Left ventricle myocardium inferior (tissue), 1 donor: ENCODE measurements at regions not wholly inside any gene's neighbourhood (a gene's known extent, or its start where the extent isn't known, plus 50 kb on each side); places are given as distances from the start of the nearest gene placed in this dataset.

Experiments used
- DNase-seq: peaks from one replicate; pipeline ENCODE4 v3.0.0-alpha.2; 2020
- H3K27ac ChIP-seq: fragments of 200-600 bp; replicated peaks from 2 replicates; pipeline ENCODE4 v1.8.0; 2021
- H3K27me3 ChIP-seq: fragments of 200-600 bp; 2 replicates; pipeline ENCODE4 v1.8.0; 2021; ENCODE audit warnings: low read depth
- H3K36me3 ChIP-seq: fragments of 200-600 bp; 2 replicates; pipeline ENCODE4 v1.8.0; 2021
- H3K4me1 ChIP-seq: fragments of 200-600 bp; 2 replicates; pipeline ENCODE4 v1.8.0; 2021
- H3K4me3 ChIP-seq: fragments of 200-600 bp; 2 replicates; pipeline ENCODE4 v1.8.0; 2021; ENCODE audit warnings: mild to moderate bottlenecking, moderate library complexity
- H3K9me3 ChIP-seq: fragments of 200-600 bp; replicated peaks from 2 replicates; pipeline ENCODE4 v1.8.0; 2021
- CTCF ChIP-seq: fragments of 200-600 bp; IDR thresholded peaks from 2 replicates; pipeline ENCODE4 v1.8.0; 2021; ENCODE audit warnings: antibody characterized with exemption, mild to moderate bottlenecking, borderline replicate concordance
- intact Hi-C: fragments of 100-400 bp; cut with micrococcal nuclease; formaldehyde crosslinking; loops from one replicate; pipeline ENCODE4 v1.11.0; 2022
- donor health status: DM: no; HTN: yes; CAD: no; lungs with severe emphysema.

GRCh38 chr1:65688215-65688566, 104.5 kb upstream of the PDE4B start:
- no peak for DNase-seq
- intact Hi-C loops: loop anchor here (5.0 kb wide), 2 partner anchors 256 to 451 kb away; no protein-coding TSS in a partner anchor
- Histone ChIP-seq H3K4me3 (no peak overlapping the region), H3K27me3 (peaks cover 8% of the 10 kb centered on the region), H3K36me3 (no peaks in the 10 kb centered on the region), H3K4me1 (peaks cover 32% of the 10 kb centered on the region), H3K27ac (peak overlapping the region; percentile 2), H3K9me3 (no peaks in the 10 kb centered on the region)
- no peak for TF ChIP-seq CTCF

GRCh38 chr1:65688848-65689247, 103.8 kb upstream of the PDE4B start:
- TF ChIP-seq CTCF: no peak

GRCh38 chr1:65691152-65691900, 101.4 kb upstream of the PDE4B start:
- Histone ChIP-seq H3K36me3 (no peaks in the 10 kb centered on the region), H3K27ac (peak overlapping the region; percentile 47), H3K27me3 (no peaks in the 10 kb centered on the region), H3K4me1 (peaks cover 32% of the 10 kb centered on the region), H3K4me3 (no peak overlapping the region), H3K9me3 (no peaks in the 10 kb centered on the region)
- no peak for TF ChIP-seq CTCF
- intact Hi-C loops: no loop called here
- DNase-seq: peak; percentile 22

More at GRCh38 chr1:65688848-65689247, 103.8 kb upstream of the PDE4B start:
- peaks cover 8% of the 10 kb centered on the region for H3K27me3 ChIP-seq
- intact Hi-C loops: loop anchor here (5.0 kb wide), 2 partner anchors 257 to 452 kb away; no protein-coding TSS in a partner anchor
- H3K4me3 ChIP-seq: no peak overlapping the region
- H3K27ac ChIP-seq: no peak overlapping the region
- H3K36me3 ChIP-seq: no peaks in the 10 kb centered on the region
- peaks cover 32% of the 10 kb centered on the region for H3K4me1 ChIP-seq
- no peaks in the 10 kb centered on the region for H3K9me3 ChIP-seq
- DNase-seq: no peak

- intact Hi-C loops: no loop called here
- no peaks in the 10 kb centered on the region for H3K36me3 ChIP-seq
- H3K27ac ChIP-seq: peak overlapping the region; percentile 47
- no peaks in the 10 kb centered on the region for H3K27me3 ChIP-seq
- no peak overlapping the region for H3K4me3 ChIP-seq
- H3K4me1 ChIP-seq: peaks cover 32% of the 10 kb centered on the region
- H3K9me3 ChIP-seq: no peaks in the 10 kb centered on the region
- no peak for TF ChIP-seq CTCF
- no peak for DNase-seq
Measured at GRCh38 chr1:65691972-65692371, 100.7 kb upstream of the PDE4B start.

- no peak for DNase-seq
Measured at GRCh38 chr1:65694126-65694525, 98.6 kb upstream of the PDE4B start.

More at GRCh38 chr1:65694126-65694525, 98.6 kb upstream of the PDE4B start:
- Histone ChIP-seq H3K4me3 (no peak overlapping the region), H3K36me3 (no peaks in the 10 kb centered on the region), H3K27ac (no peak overlapping the region), H3K27me3 (peaks cover 12% of the 10 kb centered on the region), H3K4me1 (peaks cover 21% of the 10 kb centered on the region), H3K9me3 (no peaks in the 10 kb centered on the region)
- intact Hi-C loops: no loop called here
- TF ChIP-seq CTCF: no peak
